8988T (cell line): ENCODE measurements at regions not wholly inside any gene's neighbourhood (a gene's known extent, or its start where the extent isn't known, plus 50 kb on each side); places are given as distances from the start of the nearest gene placed in this dataset.

Source experiments
- DNase-seq: peaks from one replicate; pipeline ENCODE4 v3.0.0; 2011

- DNase-seq, result no peak
Measured at GRCh38 chr4:144494280-144494679, 151.7 kb upstream of the HHIP start.

GRCh38 chr4:144495944-144496343, 150.0 kb upstream of the HHIP start:
- DNase-seq, result no peak

GRCh38 chr4:144499777-144500176, 146.2 kb upstream of the HHIP start:
- DNase-seq, result no peak

GRCh38 chr4:144501231-144501780, 144.7 kb upstream of the HHIP start:
- DNase-seq, result no peak

- DNase-seq, result no peak
Measured at GRCh38 chr4:144504883-144505282, 141.1 kb upstream of the HHIP start.

GRCh38 chr4:144507311-144508101, 138.4 kb upstream of the HHIP start:
- no peak for DNase-seq

GRCh38 chr4:144509088-144510015, 136.6 kb upstream of the HHIP start:
- DNase-seq, result no peak

GRCh38 chr4:144514736-144515135, 131.2 kb upstream of the HHIP start:
- no peak for DNase-seq

- DNase-seq, result no peak
Measured at GRCh38 chr4:144518181-144518895, 127.6 kb upstream of the HHIP start.

- DNase-seq, result no peak
Measured at GRCh38 chr4:144531841-144532240, 114.1 kb upstream of the HHIP start.

- DNase-seq, result no peak
Measured at GRCh38 chr4:144547678-144548298, 98.2 kb upstream of the HHIP start.

- DNase-seq, result no peak
Measured at GRCh38 chr4:144556636-144557035, 89.3 kb upstream of the HHIP start.

- no peak for DNase-seq
Measured at GRCh38 chr4:144557404-144557803, 88.6 kb upstream of the HHIP start.

GRCh38 chr4:144562019-144562705, 83.8 kb upstream of the HHIP start:
- DNase-seq, result no peak

GRCh38 chr4:144564358-144564757, 81.6 kb upstream of the HHIP start:
- DNase-seq, result no peak

- no peak for DNase-seq
Measured at GRCh38 chr4:144565527-144566195, 80.3 kb upstream of the HHIP start.

GRCh38 chr4:144572660-144573059, 73.3 kb upstream of the HHIP start:
- no peak for DNase-seq

GRCh38 chr4:144574000-144574399, 72.0 kb upstream of the HHIP start:
- DNase-seq, result no peak

- no peak for DNase-seq
Measured at GRCh38 chr4:144574509-144574908, 71.4 kb upstream of the HHIP start.

- DNase-seq, result no peak
Measured at GRCh38 chr4:144575181-144575580, 70.8 kb upstream of the HHIP start.

- DNase-seq, result no peak
Measured at GRCh38 chr4:144578681-144579080, 67.3 kb upstream of the HHIP start.
